Osteocyte (in vitro differentiated cells): ENCODE measurements at regions not wholly inside any gene's neighbourhood (a gene's known extent, or its start where the extent isn't known, plus 50 kb on each side); places are given as distances from the start of the nearest gene placed in this dataset.
A peak's percentile ranks its signal among the peaks of the same experiment; 100 is the strongest.

Experiments used
- DNase-seq: peaks from one replicate; pipeline ENCODE4 v3.0.0; 2021; ENCODE audit warnings: mixed read lengths; ENCODE audit not compliant: unreplicated experiment; ENCODE audit errors: extremely low spot score
- H3K27ac Mint-ChIP-seq: one replicate; pipeline ENCODE4 v1.8.0; 2021; ENCODE audit warnings: mild to moderate bottlenecking, mixed read lengths; ENCODE audit not compliant: unreplicated experiment
- H3K27me3 Mint-ChIP-seq: one replicate; pipeline ENCODE4 v1.8.0; 2021; ENCODE audit warnings: mixed read lengths; ENCODE audit not compliant: unreplicated experiment
- H3K36me3 Mint-ChIP-seq: one replicate; pipeline ENCODE4 v1.8.0; 2021; ENCODE audit warnings: mixed read lengths; ENCODE audit not compliant: unreplicated experiment
- H3K4me1 Mint-ChIP-seq: one replicate; pipeline ENCODE4 v1.8.0; 2021; ENCODE audit warnings: mixed read lengths; ENCODE audit not compliant: unreplicated experiment
- H3K4me3 Mint-ChIP-seq: one replicate; pipeline ENCODE4 v1.8.0; 2021; ENCODE audit warnings: mild to moderate bottlenecking, moderate library complexity, mixed read lengths; ENCODE audit not compliant: unreplicated experiment
- H3K9me3 Mint-ChIP-seq: one replicate; pipeline ENCODE4 v1.8.0; 2021; ENCODE audit warnings: mixed read lengths; ENCODE audit not compliant: unreplicated experiment
- TF ChIP-seq, protein P1 (sequence below): fragments of 200-600 bp; sonication (generic); IDR thresholded peaks from 2 replicates; pipeline ENCODE4 v1.5.0; 2021; ENCODE audit warnings: antibody characterized with exemption, mild to moderate bottlenecking, moderate library complexity

GRCh38 chr20:4074877-4075455 lies 59.6 kb upstream of the RNF24 start:
- Mint-ChIP-seq H3K36me3 (no peaks in the 10 kb centered on the region), H3K4me1 (peaks cover 5% of the 10 kb centered on the region), H3K27me3 (peaks cover 33% of the 10 kb centered on the region), H3K4me3 (no peak overlapping the region), H3K9me3 (no peaks in the 10 kb centered on the region), H3K27ac (no peak overlapping the region)
- TF ChIP-seq, protein P1, sequence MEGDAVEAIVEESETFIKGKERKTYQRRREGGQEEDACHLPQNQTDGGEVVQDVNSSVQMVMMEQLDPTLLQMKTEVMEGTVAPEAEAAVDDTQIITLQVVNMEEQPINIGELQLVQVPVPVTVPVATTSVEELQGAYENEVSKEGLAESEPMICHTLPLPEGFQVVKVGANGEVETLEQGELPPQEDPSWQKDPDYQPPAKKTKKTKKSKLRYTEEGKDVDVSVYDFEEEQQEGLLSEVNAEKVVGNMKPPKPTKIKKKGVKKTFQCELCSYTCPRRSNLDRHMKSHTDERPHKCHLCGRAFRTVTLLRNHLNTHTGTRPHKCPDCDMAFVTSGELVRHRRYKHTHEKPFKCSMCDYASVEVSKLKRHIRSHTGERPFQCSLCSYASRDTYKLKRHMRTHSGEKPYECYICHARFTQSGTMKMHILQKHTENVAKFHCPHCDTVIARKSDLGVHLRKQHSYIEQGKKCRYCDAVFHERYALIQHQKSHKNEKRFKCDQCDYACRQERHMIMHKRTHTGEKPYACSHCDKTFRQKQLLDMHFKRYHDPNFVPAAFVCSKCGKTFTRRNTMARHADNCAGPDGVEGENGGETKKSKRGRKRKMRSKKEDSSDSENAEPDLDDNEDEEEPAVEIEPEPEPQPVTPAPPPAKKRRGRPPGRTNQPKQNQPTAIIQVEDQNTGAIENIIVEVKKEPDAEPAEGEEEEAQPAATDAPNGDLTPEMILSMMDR, result no peak
- peak; percentile 51 for DNase-seq

DNA sequence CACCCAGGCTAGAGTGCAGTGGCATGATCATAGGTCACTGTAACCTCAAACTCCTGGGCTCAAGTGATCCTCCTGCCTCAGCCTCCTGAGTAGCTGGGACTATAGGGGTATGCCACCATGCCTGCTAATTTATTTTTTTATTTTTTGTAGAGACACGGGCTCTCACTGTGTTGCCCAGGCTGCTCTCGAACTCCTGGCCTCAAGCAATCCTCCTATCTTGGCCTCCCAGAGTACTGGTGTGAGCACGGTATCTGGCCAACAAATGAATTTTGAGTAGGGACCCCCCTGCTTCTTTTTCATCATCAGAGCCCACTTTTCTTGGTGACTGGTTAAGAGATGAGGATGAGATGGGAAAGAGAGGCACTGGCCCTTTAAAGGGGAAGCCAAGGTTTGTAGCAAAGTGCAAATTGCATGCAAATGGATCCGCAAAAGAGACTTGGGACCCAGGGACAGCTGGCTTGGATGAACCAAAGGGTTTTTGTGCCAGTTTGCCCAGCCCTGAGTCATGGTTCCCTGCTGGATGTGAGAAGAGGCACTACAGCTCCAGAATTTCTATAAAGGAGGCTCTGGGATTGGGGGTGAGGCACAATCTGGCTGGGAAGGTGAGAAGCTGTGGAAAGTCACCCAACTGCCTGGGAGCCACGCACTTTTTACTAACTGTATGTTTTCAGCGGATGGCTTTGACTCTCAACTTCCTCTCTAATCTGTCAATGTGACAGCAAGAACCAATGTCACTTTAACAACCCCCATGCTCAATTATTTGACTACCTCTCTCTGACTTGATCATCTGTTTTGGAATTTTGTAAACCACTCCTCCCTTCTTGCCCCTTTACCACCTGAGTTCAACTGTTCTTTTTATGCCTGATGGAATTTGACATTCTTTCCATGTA lies 58.7 kb upstream of the RNF24 start:
- H3K36me3 Mint-ChIP-seq, result no peaks in the 10 kb centered on the region
- peak; percentile 34 for DNase-seq

GRCh38 chr20:4071178-4071693 lies 55.9 kb upstream of the RNF24 start:
- Mint-ChIP-seq H3K4me1 (peaks cover 27% of the 10 kb centered on the region), H3K27ac (no peak overlapping the region)
- TF ChIP-seq, protein P1, result no peak

More for the DNA sequence above, 58.7 kb upstream of the RNF24 start:
- no peak overlapping the region for H3K27ac Mint-ChIP-seq
- H3K4me3 Mint-ChIP-seq, result no peak overlapping the region
- peaks cover 8% of the 10 kb centered on the region for H3K4me1 Mint-ChIP-seq
- TF ChIP-seq, protein P1, result no peak
- no peaks in the 10 kb centered on the region for H3K9me3 Mint-ChIP-seq
- peaks cover 33% of the 10 kb centered on the region for H3K27me3 Mint-ChIP-seq

GRCh38 chr20:4070323-4071177 lies 55.2 kb upstream of the RNF24 start:
- H3K9me3 Mint-ChIP-seq, result no peaks in the 10 kb centered on the region

More at GRCh38 chr20:4071178-4071693, 55.9 kb upstream of the RNF24 start:
- no peak for DNase-seq
- no peaks in the 10 kb centered on the region for H3K36me3 Mint-ChIP-seq
- H3K27me3 Mint-ChIP-seq, result peaks cover 15% of the 10 kb centered on the region
- no peak overlapping the region for H3K4me3 Mint-ChIP-seq
- no peaks in the 10 kb centered on the region for H3K9me3 Mint-ChIP-seq

More at GRCh38 chr20:4070323-4071177, 55.2 kb upstream of the RNF24 start:
- Mint-ChIP-seq H3K27me3 (peaks cover 10% of the 10 kb centered on the region), H3K4me1 (peaks cover 31% of the 10 kb centered on the region), H3K36me3 (no peaks in the 10 kb centered on the region), H3K27ac (no peak overlapping the region), H3K4me3 (no peak overlapping the region)
- DNase-seq, result no peak
- TF ChIP-seq, protein P1, result no peak
